ENCODE measurements at regions not wholly inside any gene's neighbourhood (a gene's known extent, or its start where the extent isn't known, plus 50 kb on each side); places are given as distances from the start of the nearest gene placed in this dataset.
A peak's percentile ranks its signal among the peaks of the same experiment; 100 is the strongest.

GRCh38 chr5:38029397-38030065 is 189.7 kb upstream of the GDNF start:
- no peak for DNase-seq

- DNase-seq, result no peak
These were observed 184.0 kb upstream of the GDNF start for GRCh38 chr5:38023799-38024198.

GRCh38 chr5:38023371-38023770 is 183.5 kb upstream of the GDNF start:
- DNase-seq, result no peak

DNA sequence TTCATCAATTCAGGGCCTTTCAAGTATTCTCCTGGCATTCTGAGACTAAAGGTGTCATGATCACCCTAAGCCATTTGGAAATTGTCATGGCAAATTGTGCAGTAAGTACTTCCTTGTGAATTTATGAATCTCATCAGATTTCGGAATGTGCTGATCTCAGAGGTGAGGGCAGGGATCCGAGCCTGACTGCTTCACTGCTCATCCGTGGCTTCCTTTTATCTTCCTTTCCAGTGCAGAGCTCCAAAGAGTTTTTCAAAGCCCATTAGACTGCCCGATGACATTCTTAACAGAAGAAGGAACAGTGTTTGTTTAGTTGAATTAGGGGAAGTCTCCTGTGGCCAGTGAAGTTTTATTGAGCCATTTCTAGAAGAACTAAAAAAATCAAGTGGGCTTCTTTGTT is 182.8 kb upstream of the GDNF start:
- DNase-seq, result no peak

- no peak for DNase-seq
These were observed 178.2 kb upstream of the GDNF start for GRCh38 chr5:38018016-38018415.

DNA sequence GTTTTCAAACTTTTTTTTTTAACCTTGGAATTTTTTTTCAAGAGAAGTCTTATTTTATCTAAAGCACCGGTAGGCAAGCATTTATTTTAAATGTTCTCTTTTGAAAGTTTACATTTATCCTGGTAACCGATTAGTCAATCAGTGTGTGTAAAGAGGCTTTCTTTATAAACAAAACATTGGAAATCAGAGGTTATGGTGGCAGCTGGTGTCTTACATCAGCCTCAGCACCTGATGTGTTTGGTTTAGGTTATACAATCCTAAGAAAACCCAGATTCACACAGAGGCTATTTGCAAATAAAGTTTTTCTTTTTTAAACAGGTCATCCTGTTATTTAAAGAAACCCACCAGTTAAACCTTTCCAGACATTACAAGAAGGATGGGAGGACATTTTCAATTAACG is 173.3 kb upstream of the GDNF start:
- DNase-seq, result no peak

- DNase-seq, result no peak
These were observed 171.9 kb upstream of the GDNF start for GRCh38 chr5:38011668-38012188.

- no peak for DNase-seq
These were observed 170.0 kb upstream of the GDNF start for GRCh38 chr5:38009749-38010358.

GRCh38 chr5:38008198-38008597 is 168.4 kb upstream of the GDNF start:
- DNase-seq, result peak; percentile 73

- no peak for DNase-seq
These were observed 159.8 kb upstream of the GDNF start for GRCh38 chr5:37999593-37999992.

DNA sequence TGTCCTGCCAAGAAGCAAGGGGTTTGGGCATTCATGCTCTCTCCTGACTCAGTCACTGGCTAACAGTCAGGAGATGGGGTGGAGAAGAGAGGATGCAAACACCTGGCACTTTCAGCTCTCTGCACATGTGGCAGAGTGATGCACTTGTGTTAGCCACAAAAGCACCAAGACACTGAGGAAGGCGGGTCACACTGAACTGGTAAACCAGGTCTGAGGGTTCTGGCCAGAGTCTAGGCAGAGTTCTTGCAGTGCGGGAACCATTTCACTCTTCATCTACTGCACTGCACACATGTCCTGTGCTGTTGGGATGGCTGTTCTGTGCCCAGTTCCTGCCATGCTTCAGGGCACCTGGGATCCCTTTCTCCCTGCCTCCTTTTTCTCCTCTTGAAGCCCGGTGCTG is 157.1 kb upstream of the GDNF start:
- DNase-seq, result no peak

DNA sequence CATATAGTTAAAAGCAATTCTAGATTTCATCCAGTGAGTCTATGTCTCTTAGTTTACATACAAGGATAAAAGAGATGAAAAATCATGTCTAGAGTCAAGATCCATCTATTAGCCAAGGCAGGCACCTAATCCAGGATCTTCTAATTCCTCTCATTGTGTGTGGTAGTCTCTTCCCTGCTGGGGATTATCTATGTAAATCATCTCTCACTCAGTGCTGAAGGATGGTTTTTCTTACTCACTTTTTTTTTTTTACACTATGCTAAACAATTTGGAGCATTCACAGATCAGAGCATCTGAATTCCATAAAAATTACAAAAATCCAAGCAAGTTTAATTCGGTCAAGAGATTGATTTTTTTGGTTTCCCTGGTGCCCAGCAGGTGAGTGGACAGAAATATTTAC is 154.9 kb upstream of the GDNF start:
- DNase-seq, result no peak

DNA sequence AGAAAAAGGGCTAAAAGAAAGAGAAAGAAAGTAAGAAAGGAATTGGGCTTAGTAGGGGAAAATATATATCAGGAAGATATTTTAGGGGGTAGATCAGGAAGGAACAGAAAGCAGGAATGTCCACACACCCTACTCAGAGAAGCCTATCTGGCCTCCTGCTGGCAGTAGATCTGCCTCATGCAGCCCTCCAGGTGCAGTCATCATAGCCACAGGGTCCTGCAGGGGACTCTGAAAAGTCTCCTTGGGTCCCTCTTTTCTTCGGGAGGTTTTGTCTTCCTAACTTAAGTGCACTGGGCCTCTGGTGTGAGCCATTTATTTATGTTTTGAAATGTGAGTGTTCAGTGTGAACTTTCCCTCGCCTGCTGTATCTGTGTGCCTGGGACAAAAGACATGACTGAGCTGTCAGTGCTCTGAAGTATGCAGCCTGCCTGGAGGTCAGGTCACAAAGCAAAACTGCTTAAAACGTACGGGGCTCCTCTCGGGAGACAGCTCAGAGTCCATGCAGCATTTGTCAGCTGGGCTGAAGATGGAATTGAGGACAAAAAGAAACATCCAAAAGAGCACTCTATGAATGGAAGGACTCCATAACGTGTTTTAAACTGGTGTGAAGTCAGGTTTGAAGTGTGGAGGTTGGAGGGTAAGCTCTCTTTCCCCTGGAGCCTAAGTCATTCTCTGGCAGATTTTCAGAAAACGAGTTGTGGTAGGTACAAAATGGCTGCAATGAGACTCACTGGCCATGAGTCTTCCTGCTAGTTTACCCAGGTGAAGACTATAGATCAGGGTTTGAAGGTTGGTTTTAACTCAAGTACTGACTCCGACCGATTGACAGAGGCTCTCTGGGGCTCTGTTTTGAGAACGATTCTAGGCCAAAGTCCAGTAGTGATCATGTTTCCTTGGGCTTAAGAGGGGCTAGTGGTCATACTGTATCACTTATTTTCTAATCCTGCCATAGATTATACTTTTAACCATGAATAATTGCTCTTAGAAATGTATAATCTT is 151.8 kb upstream of the GDNF start:
- no peak for DNase-seq

DNA sequence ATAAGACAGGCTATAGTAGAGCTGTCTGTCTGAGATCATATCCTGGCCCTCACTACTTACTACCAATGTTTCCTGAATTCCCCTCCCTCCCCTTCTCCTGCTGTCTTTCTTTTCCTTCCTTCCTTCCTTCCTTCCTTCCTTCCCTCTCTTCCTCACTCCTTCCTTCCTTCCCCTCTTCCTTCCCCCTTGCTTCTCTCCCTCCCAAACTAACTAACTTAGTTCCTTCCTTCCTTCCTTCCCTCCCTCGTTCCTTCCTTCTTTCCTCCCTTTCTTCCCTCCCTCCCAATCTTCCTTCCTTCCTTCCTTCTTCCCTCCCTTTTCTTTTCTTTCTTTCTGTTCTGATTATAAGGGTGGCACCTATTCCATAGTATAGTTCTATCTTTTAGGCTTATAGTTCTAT is 150.0 kb upstream of the GDNF start:
- no peak for DNase-seq

DNA sequence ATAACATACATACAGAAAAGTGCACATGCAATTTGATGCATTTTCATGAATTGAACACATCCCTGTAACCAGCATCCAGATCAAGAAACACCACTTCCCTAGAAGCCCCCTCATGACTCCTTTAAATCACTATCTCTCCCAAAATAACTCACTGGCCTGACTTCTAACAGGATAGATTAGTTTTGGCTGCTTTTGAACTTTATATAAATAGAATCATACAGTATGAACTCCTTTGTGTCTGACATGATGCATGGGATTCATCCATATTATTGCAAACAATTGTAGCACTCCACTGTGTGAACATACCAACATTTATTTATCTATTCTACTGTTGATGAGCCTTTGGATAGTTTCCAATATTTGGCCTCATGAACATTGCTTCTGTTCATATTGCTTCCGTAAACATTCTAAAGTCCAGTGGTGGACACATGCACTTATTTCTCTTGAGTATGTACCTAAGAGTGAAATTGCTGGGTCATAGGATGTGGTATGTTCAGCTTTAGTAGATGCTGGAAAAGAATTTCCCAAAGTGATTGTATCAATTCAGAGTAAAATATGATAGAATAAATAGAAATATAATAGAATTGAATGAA is 148.7 kb upstream of the GDNF start:
- no peak for DNase-seq

GRCh38 chr5:37984300-37984699 is 144.5 kb upstream of the GDNF start:
- no peak for DNase-seq

DNA sequence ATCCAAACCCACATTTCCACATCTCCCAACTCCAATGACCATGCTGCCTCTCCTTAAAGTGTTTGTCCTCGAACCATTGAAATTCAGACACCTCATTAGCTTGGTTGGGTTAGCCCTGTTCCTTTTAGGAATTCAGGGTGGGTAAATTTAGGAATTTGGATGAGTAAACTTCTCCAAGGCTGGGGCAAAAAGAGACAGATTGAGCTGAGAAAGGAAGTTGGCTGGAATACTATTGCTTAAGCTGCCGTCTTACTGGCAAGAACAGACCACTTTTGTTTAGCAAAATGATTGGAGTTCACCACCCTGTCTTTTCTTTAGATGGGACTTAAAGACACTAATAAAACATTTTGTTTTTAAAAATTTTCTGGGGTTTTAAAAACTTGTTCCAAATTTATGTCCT is 143.6 kb upstream of the GDNF start:
- no peak for DNase-seq

GRCh38 chr5:37979559-37979958 is 139.7 kb upstream of the GDNF start:
- no peak for DNase-seq

DNA sequence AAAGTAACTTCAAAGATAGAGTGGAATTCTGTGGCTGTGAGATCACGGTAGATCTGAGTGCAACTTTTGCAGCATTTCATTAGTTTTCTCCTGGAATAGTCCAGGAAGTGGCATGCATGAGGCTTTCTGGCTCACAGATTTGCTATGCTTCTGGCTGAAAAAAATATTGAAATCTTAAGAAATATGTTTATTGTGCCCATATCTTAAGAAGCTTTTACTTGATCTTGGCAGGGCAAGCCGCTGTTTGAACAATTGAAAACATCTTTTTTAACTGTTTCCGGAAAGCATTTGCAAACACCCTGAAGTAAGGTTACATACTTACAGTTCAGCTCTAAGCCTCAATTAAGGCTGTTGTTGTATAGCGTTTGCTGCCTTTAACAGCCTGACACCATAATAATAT is 135.7 kb upstream of the GDNF start:
- DNase-seq, result no peak

DNA sequence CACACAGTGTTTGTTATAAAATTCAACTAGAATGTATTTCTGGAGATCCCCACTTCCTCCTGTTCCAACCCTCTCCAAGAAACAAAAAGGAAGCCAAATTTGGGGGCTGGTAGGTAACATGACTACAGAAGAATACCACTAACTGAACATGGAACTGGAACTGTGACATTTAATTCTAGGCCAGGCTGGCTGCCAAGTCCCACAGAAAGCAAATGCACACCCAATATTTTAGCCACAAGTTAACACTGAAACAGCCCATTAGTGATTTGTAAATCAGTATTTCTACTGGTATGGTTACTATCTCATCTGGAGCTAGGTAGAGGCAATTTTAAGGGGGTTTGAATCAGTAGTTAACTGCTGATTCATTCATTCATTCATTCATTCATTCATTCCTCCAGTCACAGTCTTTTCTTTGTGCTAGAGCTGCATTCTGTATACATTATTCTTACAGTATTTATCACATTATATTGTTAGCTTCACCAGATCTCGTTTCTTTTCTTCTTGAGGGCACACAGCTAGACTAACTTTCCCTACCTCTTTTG is 131.7 kb upstream of the GDNF start:
- no peak for DNase-seq

- no peak for DNase-seq
These were observed 127.0 kb upstream of the GDNF start for GRCh38 chr5:37966871-37967270.

GRCh38 chr5:37966291-37966690 is 126.5 kb upstream of the GDNF start:
- DNase-seq, result no peak

DNA sequence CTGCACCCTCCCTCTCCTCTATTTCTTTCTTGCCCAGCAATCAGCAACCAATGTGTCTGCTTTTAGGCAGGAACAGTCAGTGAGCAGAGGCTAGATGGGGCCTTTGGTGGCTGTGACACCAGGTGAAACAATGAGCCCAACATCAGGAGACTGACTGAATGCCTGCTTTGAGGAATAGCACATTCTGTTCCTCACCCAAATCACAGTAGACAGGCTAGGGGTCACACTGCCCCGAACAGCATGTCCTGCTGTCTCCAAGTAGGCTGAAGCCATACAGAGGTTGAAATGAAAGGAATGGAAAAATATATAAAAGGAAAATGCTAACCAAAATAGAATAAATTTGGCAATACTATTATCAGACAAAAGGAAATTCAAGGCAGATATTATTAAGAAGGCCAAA is 122.5 kb upstream of the GDNF start:
- no peak for DNase-seq

Data from NCI-H2029 treated with DMSO at 0.1 percent for 48 hours (cell line).